HL-60 (cell line): ENCODE measurements at regions not wholly inside any gene's neighbourhood (a gene's known extent, or its start where the extent isn't known, plus 50 kb on each side); places are given as distances from the start of the nearest gene placed in this dataset.

Source experiments
- DNase-seq, 2 experiments: peaks; one replicate each; pipeline ENCODE4 v3.0.0-alpha.2; 2010 to 2020; ENCODE audit warnings: low read depth in 1 of 2, low spot score in 1 of 2
- H3K27ac ChIP-seq: fragments of 250-450 bp; sonication (Bioruptor Pico); replicated peaks from 2 replicates; pipeline ENCODE4 v1.5.1; 2020; ENCODE audit warnings: mild to moderate bottlenecking, moderate library complexity
- H3K27me3 ChIP-seq: fragments of 250-450 bp; sonication (Bioruptor Pico); 2 replicates; pipeline ENCODE4 v1.5.1; 2021; ENCODE audit warnings: mild to moderate bottlenecking, moderate library complexity; ENCODE audit not compliant: insufficient read depth, poor library complexity, severe bottlenecking
- H3K4me3 ChIP-seq: replicated peaks from 2 replicates; pipeline ENCODE4 v1.5.1; 2011; ENCODE audit warnings: mild to moderate bottlenecking, control low read depth, low read length; ENCODE audit not compliant: insufficient read depth
- CTCF ChIP-seq: IDR thresholded peaks from one replicate; pipeline ENCODE4 v1.5.1; 2011; ENCODE audit warnings: low read length, control low read depth, inconsistent platforms; ENCODE audit not compliant: insufficient read depth
- GABPA ChIP-seq: IDR thresholded peaks from 2 replicates; pipeline ENCODE4 v1.6.1; 2012; ENCODE audit warnings: low read depth
- POLR2AphosphoS5 ChIP-seq: IDR thresholded peaks from 2 replicates; pipeline ENCODE4 v1.6.1; 2012; ENCODE audit warnings: low read depth
- REST ChIP-seq: IDR thresholded peaks from 2 replicates; pipeline ENCODE4 v1.6.1; 2012; ENCODE audit warnings: low read depth; ENCODE audit not compliant: insufficient replicate concordance
- SPI1 ChIP-seq: IDR thresholded peaks from 2 replicates; pipeline ENCODE4 v1.6.1; 2012; ENCODE audit warnings: low read depth, mild to moderate bottlenecking, borderline replicate concordance

GRCh38 chr4:110924761-110925160 lies 301.9 kb upstream of the PITX2 start:
- Histone ChIP-seq H3K4me3 (no peak overlapping the region), H3K27ac (no peak overlapping the region), H3K27me3 (no peaks in the 10 kb centered on the region)
- no peak for DNase-seq
- TF ChIP-seq CTCF = no peak
- TF ChIP-seq GABPA = no peak
- TF ChIP-seq POLR2AphosphoS5 = no peak
- TF ChIP-seq SPI1 = no peak
- TF ChIP-seq REST = no peak

GRCh38 chr4:110926841-110927400 lies 304.0 kb upstream of the PITX2 start:
- DNase-seq = no peak
- Histone ChIP-seq H3K27me3 (no peaks in the 10 kb centered on the region), H3K4me3 (no peak overlapping the region), H3K27ac (no peak overlapping the region)
- TF ChIP-seq POLR2AphosphoS5 (no peak), SPI1 (no peak), REST (no peak), CTCF (no peak), GABPA (no peak)

- TF ChIP-seq SPI1 = no peak
- Histone ChIP-seq H3K4me3 (no peak overlapping the region), H3K27me3 (no peaks in the 10 kb centered on the region), H3K27ac (no peak overlapping the region)
- no peak for DNase-seq
These were observed 310.5 kb upstream of the PITX2 start for GRCh38 chr4:110933341-110933740.

- no peak overlapping the region for H3K27ac ChIP-seq
- DNase-seq = no peak
- no peak overlapping the region for H3K4me3 ChIP-seq
- no peaks in the 10 kb centered on the region for H3K27me3 ChIP-seq
- TF ChIP-seq POLR2AphosphoS5 = no peak
- no peak for TF ChIP-seq SPI1
- TF ChIP-seq GABPA = no peak
- TF ChIP-seq REST = no peak
- no peak for TF ChIP-seq CTCF
These were observed 321.6 kb upstream of the PITX2 start for GRCh38 chr4:110944501-110944900.
